Epithelial cell of proximal tubule (primary cell): ENCODE measurements at regions not wholly inside any gene's neighbourhood (a gene's known extent, or its start where the extent isn't known, plus 50 kb on each side); places are given as distances from the start of the nearest gene placed in this dataset.

Experiments
- DNase-seq: peaks from one replicate; pipeline ENCODE4 v3.0.0-alpha.2; 2011; ENCODE audit warnings: low read depth
- H3K4me3 ChIP-seq: 2 replicates; pipeline ENCODE4 v1.5.1; 2011; ENCODE audit warnings: low read depth, mild to moderate bottlenecking, low read length
- CTCF ChIP-seq: conservative IDR thresholded peaks from 2 replicates; pipeline ENCODE4 v1.5.1; 2012; ENCODE audit warnings: low read depth, mild to moderate bottlenecking, low read length

- no peak for DNase-seq
- no peak for TF ChIP-seq CTCF
Observed at GRCh38 chr7:52980129-52980528, 55.3 kb upstream of the POM121L12 start.

DNA sequence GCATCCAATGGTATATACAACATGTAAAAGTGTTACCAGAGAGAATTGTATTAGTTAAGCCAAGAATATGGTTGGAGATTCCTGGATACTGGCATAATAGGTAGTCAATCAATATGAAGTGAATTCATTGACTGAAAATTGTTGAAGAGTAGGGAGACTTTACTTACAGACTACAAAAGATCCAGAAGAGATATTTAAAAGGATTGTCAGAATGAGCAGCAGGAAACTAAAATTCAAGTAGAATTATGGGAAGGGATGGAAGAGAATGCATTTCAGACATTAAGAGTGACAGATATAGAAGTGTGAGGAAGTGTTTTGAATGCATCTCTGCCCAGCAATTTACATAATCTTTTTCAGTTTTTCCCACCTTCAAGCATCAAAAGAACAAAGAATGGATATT is 62.3 kb upstream of the POM121L12 start:
- no peak for TF ChIP-seq CTCF
- H3K4me3 ChIP-seq, result no peak overlapping the region
- DNase-seq, result no peak

More at GRCh38 chr7:52980129-52980528, 55.3 kb upstream of the POM121L12 start:
- H3K4me3 ChIP-seq, result no peak overlapping the region

DNA sequence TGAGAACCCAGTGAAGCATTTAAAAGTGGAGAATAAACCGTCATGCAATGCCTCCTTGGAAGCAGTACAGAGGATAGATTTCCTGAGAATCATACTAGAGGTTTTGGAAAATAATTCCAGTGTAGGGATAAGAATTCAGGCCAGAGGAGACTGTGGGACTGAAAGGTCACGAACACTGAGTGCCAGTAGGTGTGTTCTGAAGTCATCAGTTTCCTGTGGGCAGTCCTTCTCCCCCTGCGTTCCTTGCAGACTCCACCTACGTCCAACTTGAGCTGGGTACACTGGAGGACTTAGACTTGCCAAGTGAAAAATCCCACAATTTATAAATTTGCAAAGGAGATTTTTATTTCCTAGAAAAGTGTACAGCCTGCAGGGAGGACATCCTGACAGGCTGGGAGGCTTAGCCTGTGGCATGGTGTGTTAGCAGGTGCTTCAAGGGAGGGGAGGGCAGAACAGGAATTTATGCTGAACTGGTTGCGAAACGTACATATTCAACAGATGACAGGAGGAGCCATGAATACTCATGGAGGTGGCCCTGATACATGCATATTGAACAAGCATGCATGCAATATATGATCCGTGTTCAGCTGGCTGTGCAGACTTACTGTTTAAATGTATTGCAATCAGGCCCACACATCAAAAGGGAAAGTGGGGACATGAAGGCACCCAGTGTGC is 72.9 kb upstream of the POM121L12 start:
- no peak for TF ChIP-seq CTCF
- no peak for DNase-seq
- H3K4me3 ChIP-seq, result no peak overlapping the region

DNA sequence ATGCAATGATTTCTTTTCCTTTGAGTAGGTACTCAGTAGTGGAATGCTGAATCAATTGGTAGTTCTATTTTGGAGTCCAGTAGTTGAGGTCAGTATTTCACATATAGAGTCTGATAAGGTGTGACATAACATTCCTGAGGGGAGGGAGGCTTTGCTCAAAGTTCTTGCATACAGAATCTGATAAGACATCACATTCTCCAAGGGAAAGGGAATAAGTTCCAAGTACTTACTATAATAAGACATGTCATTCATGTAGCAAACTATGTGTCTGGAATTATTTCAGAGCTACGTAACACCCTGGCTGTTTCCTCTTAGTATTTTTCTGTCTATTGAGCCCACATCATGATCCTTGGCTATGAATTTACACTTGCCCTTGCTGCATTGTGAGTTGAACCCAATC is 74.3 kb upstream of the POM121L12 start:
- no peak overlapping the region for H3K4me3 ChIP-seq
- no peak for DNase-seq
- no peak for TF ChIP-seq CTCF

- DNase-seq, result no peak
- TF ChIP-seq CTCF, result no peak
- H3K4me3 ChIP-seq, result no peak overlapping the region
Observed at GRCh38 chr7:52959878-52960660, 75.4 kb upstream of the POM121L12 start.

GRCh38 chr7:52959336-52959735 is 76.1 kb upstream of the POM121L12 start:
- no peak for TF ChIP-seq CTCF
- no peak for DNase-seq
- H3K4me3 ChIP-seq, result no peak overlapping the region
